GM12872 (cell line): ENCODE measurements at regions not wholly inside any gene's neighbourhood (a gene's known extent, or its start where the extent isn't known, plus 50 kb on each side); places are given as distances from the start of the nearest gene placed in this dataset.

Experiments used
- CTCF ChIP-seq: IDR thresholded peaks from 3 replicates; pipeline ENCODE4 v1.5.1; 2011; ENCODE audit warnings: low read depth, mild to moderate bottlenecking, low read length, moderate library complexity; ENCODE audit not compliant: insufficient read depth

GRCh38 chr16:35881654-35882053 is 2422.2 kb downstream of the TP53TG3F start:
- TF ChIP-seq CTCF, result no peak

- TF ChIP-seq CTCF, result no peak
Measured at GRCh38 chr16:35906440-35906839, 2447.0 kb downstream of the TP53TG3F start.

GRCh38 chr16:35908152-35908551 is 2448.7 kb downstream of the TP53TG3F start:
- no peak for TF ChIP-seq CTCF

- TF ChIP-seq CTCF, result peak; percentile 32; the same call in 1 of the 3 replicates
Measured at GRCh38 chr16:35908942-35909341, 2449.5 kb downstream of the TP53TG3F start.

GRCh38 chr16:35909351-35909954 is 2450.0 kb downstream of the TP53TG3F start:
- TF ChIP-seq CTCF, result no peak

GRCh38 chr16:35910409-35910808 is 2451.0 kb downstream of the TP53TG3F start:
- no peak for TF ChIP-seq CTCF

- TF ChIP-seq CTCF, result no peak
Measured at GRCh38 chr16:35911899-35912298, 2452.5 kb downstream of the TP53TG3F start.
